ENCODE measurements at regions not wholly inside any gene's neighbourhood (a gene's known extent, or its start where the extent isn't known, plus 50 kb on each side); places are given as distances from the start of the nearest gene placed in this dataset.

DNA sequence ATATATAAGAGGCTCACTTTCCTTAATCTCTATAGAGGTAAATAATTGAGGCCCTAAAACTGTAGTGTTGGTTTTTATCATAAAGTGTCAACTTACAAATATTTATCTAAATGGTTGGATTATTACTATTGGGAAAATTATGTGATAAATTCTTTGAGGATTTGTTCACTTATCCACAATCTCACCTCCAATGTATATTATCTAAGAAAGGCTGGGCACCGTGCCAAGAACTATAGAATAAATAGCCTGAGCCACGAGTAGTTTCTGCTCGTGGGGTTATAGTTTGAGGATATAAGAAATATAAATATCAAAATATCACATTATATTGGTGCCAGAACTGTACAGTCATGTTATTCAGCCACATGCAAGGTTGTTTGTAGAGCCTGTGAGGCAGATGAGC is 177.9 kb downstream of the VEGFC start:
- intact Hi-C loops (cut with micrococcal nuclease; ENCODE audit: unreplicated experiment): no loop called here
- Histone ChIP-seq H3K4me3 (ENCODE audit: low read depth in 2 of 2, low read length in 2 of 2) (no peak overlapping the region), H3K36me3 (ENCODE audit: control insufficient read depth, insufficient read depth, low read length) (no peaks in the 10 kb centered on the region), H3K27me3 (ENCODE audit: control insufficient read depth, insufficient read depth, low read length) (no peaks in the 10 kb centered on the region), H3K9me3 (ENCODE audit: control insufficient read depth, insufficient read depth, low read depth, low read length) (no peaks in the 10 kb centered on the region), H3K27ac (ENCODE audit: low read length) (no peak overlapping the region), H3K4me1 (ENCODE audit: control insufficient read depth, insufficient read depth, low read length) (no peaks in the 10 kb centered on the region)
- ATAC-seq (no peak), DNase-seq (ENCODE audit: low read depth, low spot score) (no peak)
- in situ Hi-C loops (cut with HindIII; ENCODE audit: low pct_unique_long_range_greater_than_20kb, low sequenced_read_pairs): no loop called here
- TF ChIP-seq, protein P1, sequence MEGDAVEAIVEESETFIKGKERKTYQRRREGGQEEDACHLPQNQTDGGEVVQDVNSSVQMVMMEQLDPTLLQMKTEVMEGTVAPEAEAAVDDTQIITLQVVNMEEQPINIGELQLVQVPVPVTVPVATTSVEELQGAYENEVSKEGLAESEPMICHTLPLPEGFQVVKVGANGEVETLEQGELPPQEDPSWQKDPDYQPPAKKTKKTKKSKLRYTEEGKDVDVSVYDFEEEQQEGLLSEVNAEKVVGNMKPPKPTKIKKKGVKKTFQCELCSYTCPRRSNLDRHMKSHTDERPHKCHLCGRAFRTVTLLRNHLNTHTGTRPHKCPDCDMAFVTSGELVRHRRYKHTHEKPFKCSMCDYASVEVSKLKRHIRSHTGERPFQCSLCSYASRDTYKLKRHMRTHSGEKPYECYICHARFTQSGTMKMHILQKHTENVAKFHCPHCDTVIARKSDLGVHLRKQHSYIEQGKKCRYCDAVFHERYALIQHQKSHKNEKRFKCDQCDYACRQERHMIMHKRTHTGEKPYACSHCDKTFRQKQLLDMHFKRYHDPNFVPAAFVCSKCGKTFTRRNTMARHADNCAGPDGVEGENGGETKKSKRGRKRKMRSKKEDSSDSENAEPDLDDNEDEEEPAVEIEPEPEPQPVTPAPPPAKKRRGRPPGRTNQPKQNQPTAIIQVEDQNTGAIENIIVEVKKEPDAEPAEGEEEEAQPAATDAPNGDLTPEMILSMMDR (IDR thresholded peaks at IDR 0.05): no peak
- TF ChIP-seq SIN3A (IDR thresholded peaks at IDR 0.05; ENCODE audit: borderline replicate concordance, insufficient read depth, low read depth, low read length) (no peak), TCF7L2 (IDR thresholded peaks at IDR 0.05; ENCODE audit: low read depth, low read length) (no peak), POLR2AphosphoS5 (IDR thresholded peaks at IDR 0.05; ENCODE audit: low read depth, low read length) (no peak), REST (IDR thresholded peaks at IDR 0.05; ENCODE audit: insufficient read depth in 1 of 2, low read depth in 2 of 2, low read length in 1 of 2) (no peak)
- BruUV-seq (replicated peaks): no TSS peak
- POLR2A ChIA-PET: no interaction called here
- CTCF ChIA-PET: no interaction called here

DNA sequence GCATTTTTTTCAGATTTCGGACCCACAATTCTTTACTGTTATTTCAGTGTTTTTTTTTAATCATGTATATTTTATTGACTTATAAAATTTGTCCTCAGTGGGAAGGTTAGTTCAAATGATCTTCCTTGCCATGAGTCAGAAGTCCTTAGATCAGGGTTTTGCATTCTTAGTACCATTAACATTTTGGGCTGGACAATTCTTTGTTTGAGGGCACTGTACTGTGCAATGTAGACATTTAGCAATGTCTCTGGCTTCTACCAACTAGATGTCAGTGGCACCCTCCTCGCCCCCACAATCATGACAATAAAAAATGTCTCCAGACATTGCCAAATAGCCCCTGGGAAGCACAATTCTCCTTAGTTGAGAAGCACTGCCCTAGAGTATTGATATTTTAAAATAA is 176.6 kb downstream of the VEGFC start:
- Histone ChIP-seq H3K4me3 (ENCODE audit: low read depth in 2 of 2, low read length in 2 of 2) (no peak overlapping the region), H3K4me1 (ENCODE audit: control insufficient read depth, insufficient read depth, low read length) (no peaks in the 10 kb centered on the region), H3K9me3 (ENCODE audit: control insufficient read depth, insufficient read depth, low read depth, low read length) (no peaks in the 10 kb centered on the region), H3K36me3 (ENCODE audit: control insufficient read depth, insufficient read depth, low read length) (no peaks in the 10 kb centered on the region), H3K27me3 (ENCODE audit: control insufficient read depth, insufficient read depth, low read length) (no peaks in the 10 kb centered on the region), H3K27ac (ENCODE audit: low read length) (no peak overlapping the region)
- intact Hi-C loops (cut with micrococcal nuclease; ENCODE audit: unreplicated experiment) (no loop called here), in situ Hi-C loops (cut with HindIII; ENCODE audit: low pct_unique_long_range_greater_than_20kb, low sequenced_read_pairs) (no loop called here)
- no TSS peak for BruUV-seq (replicated peaks)
- CTCF ChIA-PET: no interaction called here
- POLR2A ChIA-PET: no interaction called here
- no peak for TF ChIP-seq TCF7L2 (IDR thresholded peaks at IDR 0.05; ENCODE audit: low read depth, low read length)
- TF ChIP-seq, protein P1 (IDR thresholded peaks at IDR 0.05): no peak
- TF ChIP-seq POLR2AphosphoS5 (IDR thresholded peaks at IDR 0.05; ENCODE audit: low read depth, low read length): no peak
- TF ChIP-seq REST (IDR thresholded peaks at IDR 0.05; ENCODE audit: insufficient read depth in 1 of 2, low read depth in 2 of 2, low read length in 1 of 2): no peak
- TF ChIP-seq SIN3A (IDR thresholded peaks at IDR 0.05; ENCODE audit: borderline replicate concordance, insufficient read depth, low read depth, low read length): no peak
- no peak for DNase-seq (ENCODE audit: low read depth, low spot score)
- ATAC-seq: no peak

Measured in Panc1 (cell line).